ENCODE measurements at regions not wholly inside any gene's neighbourhood (a gene's known extent, or its start where the extent isn't known, plus 50 kb on each side); places are given as distances from the start of the nearest gene placed in this dataset.

GRCh38 chr2:239692919-239693318 lies 292.1 kb upstream of the HDAC4 start:
- no peak for DNase-seq (ENCODE audit: low read depth in 2 of 2)

DNA sequence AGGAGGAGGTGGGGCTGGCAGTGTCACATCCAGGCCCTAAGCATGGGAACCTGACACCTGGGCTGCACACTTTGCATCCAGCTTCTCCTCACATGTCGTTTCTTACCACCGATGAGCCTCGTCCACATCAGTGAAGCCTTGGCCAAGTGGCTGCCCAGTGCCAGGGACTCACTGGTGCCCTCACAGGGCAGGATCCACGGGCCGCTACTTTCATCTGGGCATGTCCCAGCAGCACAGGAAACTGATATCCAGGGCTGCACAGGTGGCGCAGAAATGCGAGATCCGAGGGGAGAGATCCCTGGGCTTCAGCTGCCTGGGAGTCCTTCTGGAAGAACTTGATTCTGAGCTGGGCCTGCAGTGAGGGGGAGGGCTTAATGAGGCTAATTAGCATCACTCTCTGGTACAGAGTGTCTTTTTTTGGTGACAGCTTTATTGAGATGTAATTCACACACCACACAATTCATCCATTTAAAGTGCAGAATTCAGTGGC lies 291.6 kb upstream of the HDAC4 start:
- DNase-seq (ENCODE audit: low read depth in 2 of 2), result no peak

DNA sequence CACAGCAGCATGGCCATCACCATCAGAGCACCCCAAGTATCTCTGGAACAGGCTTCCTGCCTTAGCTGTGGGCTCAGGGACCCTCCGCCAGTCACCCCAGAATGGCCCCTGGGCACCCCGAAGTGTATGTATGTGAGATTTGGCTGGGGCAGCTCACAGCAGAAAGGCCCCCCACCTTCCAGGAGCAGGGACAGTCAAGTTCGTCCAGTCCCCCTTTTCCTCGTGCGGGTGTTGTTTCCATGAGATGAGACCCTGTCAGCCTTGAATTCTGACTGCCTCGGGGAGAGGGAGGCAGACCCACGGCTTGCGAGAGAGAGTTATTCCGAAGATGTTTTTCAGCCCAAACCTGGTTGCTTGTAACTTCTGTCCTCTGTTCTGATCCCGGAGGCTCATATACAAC lies 290.9 kb upstream of the HDAC4 start:
- no peak for DNase-seq (ENCODE audit: low read depth in 2 of 2)

DNA sequence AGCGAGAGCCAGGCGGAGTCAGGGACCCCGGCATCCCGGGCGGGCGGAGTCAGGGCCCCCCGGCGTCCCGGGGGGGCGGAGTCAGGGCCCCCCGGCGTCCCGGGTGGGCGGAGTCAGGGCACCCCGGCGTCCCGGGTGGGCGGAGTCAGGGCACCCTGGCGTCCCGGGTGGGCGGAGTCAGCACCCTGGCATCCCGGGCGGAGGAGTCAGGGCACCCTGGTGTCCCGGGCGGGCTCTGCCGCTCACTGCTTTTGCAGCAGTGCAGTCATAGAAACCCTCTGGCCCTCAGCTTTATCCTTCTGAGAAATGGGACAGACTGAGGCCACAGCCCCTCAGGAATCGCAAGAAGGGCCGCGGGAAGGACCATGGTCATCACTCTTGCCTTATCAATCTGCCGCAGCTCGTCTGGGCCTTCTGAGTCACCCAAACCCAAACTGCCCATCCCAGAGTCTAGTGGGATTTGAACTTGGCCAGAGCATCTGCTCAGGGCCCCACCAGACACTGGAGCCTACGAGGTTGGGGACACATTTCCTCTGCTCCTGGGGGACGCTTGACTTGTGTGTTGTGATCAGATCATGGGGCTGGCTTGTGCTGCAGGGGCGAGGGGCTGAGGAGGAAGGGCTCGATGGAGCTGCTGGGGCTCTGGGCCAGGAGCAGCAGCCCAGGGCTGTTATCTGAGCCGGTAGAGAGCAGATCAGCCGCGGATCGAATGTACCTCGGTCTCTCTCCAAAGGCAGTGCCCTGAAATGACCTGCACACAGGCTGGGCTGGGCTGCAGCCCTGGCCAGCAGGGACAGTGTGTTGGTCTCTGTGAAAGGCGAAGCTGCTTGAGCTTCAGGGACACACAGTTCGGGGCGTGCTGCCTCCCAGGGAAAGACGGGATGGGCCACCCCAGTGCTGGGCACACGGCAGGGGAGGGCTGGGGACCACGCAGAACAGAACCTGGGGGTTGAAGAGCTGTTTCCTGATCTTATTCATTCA lies 290.1 kb upstream of the HDAC4 start:
- DNase-seq (ENCODE audit: low read depth in 2 of 2), result no peak

DNA sequence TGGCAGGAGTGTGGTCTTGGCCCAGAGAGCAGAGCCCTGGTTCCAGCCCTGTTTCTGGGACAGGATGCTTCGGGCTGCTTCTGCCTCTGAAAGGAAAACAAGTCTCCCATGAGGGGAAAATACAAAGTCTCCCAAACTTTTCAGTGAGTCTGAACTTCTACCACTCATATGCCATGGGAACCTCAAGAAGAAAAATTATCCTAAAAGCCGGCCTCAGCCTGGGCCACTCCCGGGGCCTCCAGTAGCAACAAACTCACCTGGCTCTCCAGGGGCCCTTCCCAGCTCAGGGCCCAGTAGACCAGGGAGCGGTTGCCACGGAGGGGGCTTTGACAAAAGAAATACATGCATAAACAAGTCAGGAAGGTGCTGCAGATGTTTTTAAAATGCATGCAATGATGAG lies 289.2 kb upstream of the HDAC4 start:
- DNase-seq (ENCODE audit: low read depth in 2 of 2), result no peak

- no peak for DNase-seq (ENCODE audit: low read depth in 2 of 2)
These were observed 288.6 kb upstream of the HDAC4 start for GRCh38 chr2:239689410-239689809.

DNA sequence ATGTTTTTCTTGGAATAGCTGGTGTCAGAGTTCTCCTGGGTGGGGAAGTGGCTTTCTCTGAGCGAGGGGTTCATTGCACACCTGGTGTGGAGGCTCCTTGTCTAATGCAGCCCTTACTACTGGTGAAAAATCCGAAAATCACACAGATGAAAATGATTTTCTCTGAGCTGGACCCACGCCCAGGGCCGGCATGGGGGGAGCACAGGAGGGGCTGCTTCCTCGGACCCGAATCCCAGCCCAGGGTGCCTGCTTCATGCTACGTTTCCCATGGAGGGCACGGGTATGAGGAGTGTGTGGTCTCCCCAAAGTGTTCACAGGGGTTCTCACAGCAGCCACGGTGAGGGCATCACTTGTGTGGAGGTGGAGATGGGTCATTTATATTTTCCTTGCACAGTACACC lies 288.0 kb upstream of the HDAC4 start:
- no peak for DNase-seq (ENCODE audit: low read depth in 2 of 2)

DNA sequence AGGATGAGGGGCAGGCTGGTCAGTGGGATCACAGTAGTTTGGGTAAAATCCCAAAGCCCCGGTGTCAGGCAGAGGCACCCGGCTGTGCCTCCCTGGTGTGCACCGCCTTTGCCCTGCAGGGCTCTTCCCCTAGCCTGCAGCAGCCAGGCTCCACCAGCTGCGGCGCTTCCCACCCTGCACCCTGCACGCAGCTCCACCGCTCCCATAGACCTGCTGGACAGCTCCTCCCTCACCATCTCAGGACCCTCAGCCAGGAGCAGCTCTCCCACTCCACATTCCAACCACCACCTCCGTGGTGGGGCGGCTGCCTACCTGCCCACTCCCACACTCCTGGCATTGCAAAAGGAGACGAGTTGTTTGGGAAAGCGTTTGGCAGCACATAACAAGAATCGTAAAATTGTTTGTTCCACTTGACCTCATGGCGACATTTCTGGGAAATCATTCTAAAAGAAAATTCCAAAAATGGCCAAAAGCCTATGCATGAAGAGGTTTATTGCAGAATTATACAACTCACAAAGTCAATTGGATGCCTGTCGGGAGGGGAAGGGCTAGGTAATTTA lies 287.4 kb upstream of the HDAC4 start:
- DNase-seq (ENCODE audit: low read depth in 2 of 2), result peak in 1 of 2 donors; percentile 9

- no peak for DNase-seq (ENCODE audit: low read depth in 2 of 2)
These were observed 286.6 kb upstream of the HDAC4 start for GRCh38 chr2:239687441-239687840.

- no peak for DNase-seq (ENCODE audit: low read depth in 2 of 2)
These were observed 285.1 kb upstream of the HDAC4 start for GRCh38 chr2:239685965-239686364.

DNA sequence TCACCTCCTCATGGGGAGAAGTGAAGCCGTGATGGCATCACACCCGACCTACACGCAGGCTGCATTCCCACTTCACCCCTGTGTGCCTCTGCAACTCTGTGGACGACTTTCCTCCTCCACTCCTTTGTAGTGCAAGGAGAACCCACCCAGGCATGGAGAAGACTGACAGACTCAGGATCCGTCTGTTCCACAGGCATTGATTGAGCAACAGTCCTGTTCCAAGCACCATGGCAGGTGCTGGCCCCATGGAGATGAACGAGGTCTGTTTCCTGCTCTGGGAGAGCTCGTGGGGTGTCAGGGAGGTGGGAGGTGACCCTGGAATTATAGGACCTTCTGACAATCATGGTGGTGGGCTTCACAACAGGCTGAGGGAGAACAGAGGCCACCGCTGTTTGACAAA lies 284.7 kb upstream of the HDAC4 start:
- no peak for DNase-seq (ENCODE audit: low read depth in 2 of 2)

DNA sequence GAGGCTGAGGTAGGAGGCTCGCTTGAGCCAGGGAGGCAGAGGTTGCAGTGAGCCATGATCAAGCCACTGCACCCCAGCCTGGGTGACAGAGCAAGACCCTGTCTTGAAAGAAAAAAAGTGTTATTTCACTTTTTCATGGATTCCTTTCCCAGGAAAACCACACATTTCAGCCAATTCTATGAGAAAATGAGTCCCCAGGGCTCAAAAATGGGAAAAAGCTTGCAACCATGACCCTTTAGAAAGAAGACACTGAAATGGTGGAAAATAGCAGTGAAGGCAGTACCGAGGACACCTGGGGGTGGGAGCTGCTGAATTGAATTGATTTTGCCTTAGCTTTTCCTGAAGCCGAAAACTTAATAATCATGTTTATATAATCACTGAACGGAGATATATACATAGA lies 284.2 kb upstream of the HDAC4 start:
- no peak for DNase-seq (ENCODE audit: low read depth in 2 of 2)

DNA sequence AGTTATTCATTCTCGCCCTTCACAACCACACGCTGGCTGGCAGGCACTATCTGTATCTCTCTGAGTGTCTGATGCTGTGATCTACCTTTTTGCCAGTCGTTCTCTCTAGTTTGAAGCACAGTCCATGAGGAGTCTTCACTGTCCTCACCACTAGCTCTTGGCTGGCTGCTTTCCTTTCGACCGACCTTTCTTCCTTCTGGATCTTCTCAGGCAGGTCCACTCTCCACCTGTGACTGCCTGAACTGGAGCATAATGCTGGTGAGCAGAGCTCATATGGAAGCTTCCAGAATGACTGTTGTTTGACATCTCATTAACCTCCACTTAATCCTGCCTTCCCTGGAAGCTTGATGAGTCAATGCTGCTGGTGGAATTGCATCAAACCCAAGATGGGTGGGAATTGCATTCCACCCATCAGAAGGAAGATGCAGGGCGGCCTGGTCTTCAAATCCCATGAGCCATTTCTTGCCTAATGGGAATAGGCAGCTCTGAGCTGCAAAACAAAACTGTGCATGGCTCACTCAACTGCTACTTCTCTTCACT lies 283.5 kb upstream of the HDAC4 start:
- DNase-seq (ENCODE audit: low read depth in 2 of 2), result no peak

- no peak for DNase-seq (ENCODE audit: low read depth in 2 of 2)
These were observed 281.7 kb upstream of the HDAC4 start for GRCh38 chr2:239682518-239682917.

DNA sequence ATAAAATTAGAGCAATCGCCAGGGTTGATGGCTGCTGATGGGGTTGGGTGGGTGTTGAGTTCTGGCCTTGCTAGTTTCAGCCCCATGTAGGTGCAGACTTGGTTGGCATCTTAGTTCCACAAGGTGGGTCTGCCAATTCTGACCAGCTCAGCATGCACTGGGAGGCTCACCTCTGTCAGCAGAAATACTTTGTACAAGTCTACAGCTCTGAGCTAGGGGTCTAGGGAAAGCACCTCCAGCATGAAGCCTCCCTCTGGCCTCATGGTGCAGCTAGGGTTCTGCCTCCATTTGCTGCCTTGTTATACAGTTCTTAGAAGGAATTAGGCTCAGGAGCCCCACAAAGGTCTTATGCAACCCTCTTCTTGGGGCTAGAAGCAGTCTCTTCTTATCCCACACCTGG lies 278.9 kb upstream of the HDAC4 start:
- no peak for DNase-seq (ENCODE audit: low read depth in 2 of 2)

DNA sequence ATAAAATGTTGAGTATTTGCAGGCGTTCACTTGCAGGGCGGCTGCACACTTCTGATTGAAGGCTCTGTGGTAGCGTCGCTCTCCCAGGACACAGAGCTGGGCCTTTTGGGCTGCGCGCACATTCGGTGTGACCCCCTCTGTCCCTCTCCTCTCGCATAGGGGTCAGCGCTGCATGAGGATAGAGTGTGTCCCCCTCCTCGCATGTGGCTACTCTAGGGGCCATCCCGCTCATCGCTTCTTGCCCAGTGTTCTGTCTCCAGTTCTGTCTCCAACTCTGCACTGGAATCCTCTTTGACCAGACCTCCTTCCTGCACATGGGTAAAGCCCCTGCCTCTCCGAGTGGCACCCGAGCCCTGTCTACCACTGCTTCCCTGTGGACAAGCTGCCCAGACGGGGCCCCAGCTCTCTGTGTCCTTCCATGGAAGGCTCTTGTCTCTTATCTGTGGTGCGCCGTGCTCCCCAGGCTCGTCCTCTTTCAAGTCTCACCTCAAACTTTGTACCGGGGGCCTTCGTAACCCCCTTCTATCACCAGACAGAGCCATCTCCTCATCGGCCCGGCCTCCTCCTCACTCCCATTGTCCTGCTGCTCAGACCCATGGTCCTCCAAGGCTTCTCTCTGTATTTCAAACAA lies 278.0 kb upstream of the HDAC4 start:
- no peak for DNase-seq (ENCODE audit: low read depth in 2 of 2)

DNA sequence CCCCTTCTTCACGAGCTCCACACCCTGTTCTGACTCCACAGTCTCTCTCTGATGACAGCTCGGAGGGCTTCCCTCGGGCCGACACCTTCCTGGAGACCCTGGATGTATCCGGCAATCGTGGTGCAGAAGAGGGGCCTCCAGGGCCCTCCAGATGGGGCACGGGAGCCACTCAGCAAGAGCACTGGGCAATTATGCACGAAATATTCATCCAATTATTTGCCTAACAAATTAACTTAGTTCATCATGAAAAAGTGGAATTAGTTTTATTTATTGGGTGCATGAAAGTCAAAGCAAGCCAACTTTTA lies 277.3 kb upstream of the HDAC4 start:
- DNase-seq (ENCODE audit: low read depth in 2 of 2), result no peak

DNA sequence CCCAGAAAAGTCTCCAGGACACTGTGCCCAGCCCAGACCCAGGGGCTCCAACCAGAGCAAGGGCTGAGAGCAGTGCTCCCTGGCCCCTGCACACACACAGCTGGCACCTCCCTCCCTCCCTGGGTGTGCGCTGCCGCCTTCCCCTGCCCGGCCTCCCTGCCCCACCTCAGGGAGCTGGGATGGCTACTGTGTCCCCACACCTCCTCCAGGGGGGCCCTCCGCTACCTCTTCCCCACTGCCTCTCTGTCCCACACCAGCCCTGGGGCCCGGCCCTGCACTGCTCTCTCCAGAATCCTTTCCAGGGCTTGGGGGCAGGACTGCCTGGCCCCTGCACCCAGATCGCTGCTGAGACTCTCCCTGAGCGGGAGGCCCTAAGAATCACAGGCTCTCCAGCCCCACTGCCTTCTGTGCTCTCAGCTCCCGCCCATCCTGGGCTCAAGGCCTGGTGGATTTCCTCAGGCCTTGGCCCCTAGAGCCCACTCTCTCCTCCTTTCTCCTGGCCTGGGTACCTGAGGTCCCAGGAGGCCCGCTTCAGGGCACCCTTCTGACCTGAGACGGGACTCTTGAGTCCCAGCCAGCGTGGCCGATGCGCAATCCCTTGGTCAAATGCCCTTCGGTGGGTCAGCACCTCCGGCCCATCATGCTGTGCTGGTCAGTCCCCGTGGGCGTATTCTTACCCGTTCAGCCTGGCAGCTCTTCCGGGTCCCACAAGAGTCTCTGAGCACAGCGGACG lies 276.8 kb upstream of the HDAC4 start:
- DNase-seq (ENCODE audit: low read depth in 2 of 2), result no peak

GRCh38 chr2:239676716-239677452 lies 276.1 kb upstream of the HDAC4 start:
- DNase-seq (ENCODE audit: low read depth in 2 of 2), result no peak

DNA sequence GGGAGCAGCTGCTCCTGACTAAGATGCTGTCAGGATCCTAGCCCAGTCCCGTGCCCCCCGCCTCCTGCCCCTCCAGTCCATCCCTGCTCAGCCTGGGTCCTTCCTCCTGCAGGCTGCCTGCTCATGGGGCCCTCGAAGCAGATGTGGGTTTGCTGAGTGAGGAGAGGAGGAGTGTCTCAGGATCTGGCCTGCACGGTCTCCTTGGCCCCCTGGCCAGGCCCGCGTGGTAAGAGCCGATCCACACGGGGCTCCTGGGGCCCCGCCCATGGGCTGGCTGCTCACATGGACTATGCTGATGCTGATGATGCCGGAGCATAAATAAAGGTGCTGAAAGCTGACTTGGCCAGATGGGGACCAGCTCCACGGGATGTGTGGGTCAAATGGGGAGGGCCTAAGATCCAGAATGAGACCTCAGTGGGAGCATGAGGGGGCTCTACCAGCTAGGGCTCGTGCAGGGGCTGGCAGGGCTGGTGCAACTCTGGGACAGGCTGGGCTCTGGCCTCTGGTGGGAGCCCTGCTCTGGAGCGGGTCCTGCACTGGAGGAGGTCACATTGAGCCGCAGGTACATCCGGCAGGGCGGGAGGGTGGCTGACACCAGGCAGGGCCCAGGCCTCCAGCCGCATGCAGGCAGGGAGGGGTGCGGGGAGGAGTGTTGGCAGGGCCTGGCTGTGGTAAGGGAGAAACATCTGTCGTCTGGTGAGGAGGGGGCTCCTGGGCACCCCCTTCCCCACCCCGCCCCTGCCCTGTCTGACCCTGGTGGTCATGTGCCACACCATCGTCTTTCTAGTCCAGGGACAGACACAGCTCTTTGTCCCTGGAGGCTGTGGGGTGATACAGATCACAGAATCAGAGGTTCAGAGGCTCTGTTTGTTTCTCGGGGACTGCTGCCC lies 275.3 kb upstream of the HDAC4 start:
- DNase-seq (ENCODE audit: low read depth in 2 of 2), result no peak
